IPS-20b (cell line): ENCODE measurements at regions not wholly inside any gene's neighbourhood (a gene's known extent, or its start where the extent isn't known, plus 50 kb on each side); places are given as distances from the start of the nearest gene placed in this dataset.

Experiments used
- H3K27ac ChIP-seq: one replicate; pipeline ENCODE4 v1.5.1; 2013; ENCODE audit warnings: low read length
- H3K27me3 ChIP-seq: 2 replicates; pipeline ENCODE4 v1.6.1; 2013; ENCODE audit warnings: mild to moderate bottlenecking, low read length, inconsistent platforms; ENCODE audit not compliant: insufficient read depth
- H3K36me3 ChIP-seq: 2 replicates; pipeline ENCODE4 v1.6.1; 2013; ENCODE audit warnings: low read depth, mild to moderate bottlenecking, inconsistent platforms, low read length, moderate library complexity; ENCODE audit not compliant: insufficient read depth
- H3K4me1 ChIP-seq: 2 replicates; pipeline ENCODE4 v1.6.1; 2013; ENCODE audit warnings: mild to moderate bottlenecking, control low read depth, inconsistent platforms, low read length, moderate library complexity; ENCODE audit not compliant: insufficient read depth
- H3K4me3 ChIP-seq: 2 replicates; pipeline ENCODE4 v1.5.1; 2013; ENCODE audit warnings: mild to moderate bottlenecking, low read length, inconsistent platforms
- H3K9ac ChIP-seq: 2 replicates; pipeline ENCODE4 v1.6.1; 2013; ENCODE audit warnings: low read depth, mild to moderate bottlenecking, inconsistent platforms, low read length, moderate library complexity
- H3K9me3 ChIP-seq: 2 replicates; pipeline ENCODE4 v1.6.1; 2013; ENCODE audit warnings: mild to moderate bottlenecking, low read depth, low read length, inconsistent platforms; ENCODE audit not compliant: insufficient read depth

DNA sequence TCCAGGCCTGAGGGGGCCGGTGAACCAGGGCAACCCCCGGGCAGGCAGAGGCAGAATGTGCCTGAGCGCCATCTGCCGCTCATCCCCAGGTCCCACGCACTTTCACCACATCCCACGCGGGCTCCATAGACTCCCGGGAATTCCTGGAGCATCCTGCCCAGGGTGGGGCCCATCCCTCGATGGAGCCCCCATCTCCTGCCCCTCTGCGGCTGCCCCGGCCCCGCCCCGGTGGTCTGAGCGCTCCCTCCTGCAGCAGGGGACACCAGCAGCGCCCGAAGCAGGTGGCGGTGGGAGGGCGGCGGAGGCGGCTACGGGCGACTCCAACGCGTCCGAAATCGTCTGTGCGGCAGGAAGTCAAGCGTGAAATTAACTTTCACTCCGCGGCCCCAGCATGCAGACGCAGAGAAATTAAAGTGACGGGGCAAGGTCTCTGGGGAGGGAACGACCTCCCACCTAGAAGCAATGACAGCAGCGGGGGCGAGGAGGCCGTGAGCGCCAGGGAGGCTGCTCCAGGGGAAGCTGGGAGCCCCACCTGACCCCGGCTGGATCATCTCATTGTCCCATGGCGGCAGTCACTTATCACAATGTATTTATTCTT lies 122.2 kb downstream of the NCOR2 start:
- Histone ChIP-seq H3K27ac (no peak overlapping the region), H3K36me3 (peaks cover 38% of the 10 kb centered on the region)

GRCh38 chr12:124443931-124444712 lies 123.3 kb downstream of the NCOR2 start:
- H3K27me3 ChIP-seq, result peaks cover 2% of the 10 kb centered on the region
- no peaks in the 10 kb centered on the region for H3K9me3 ChIP-seq
- peaks cover 7% of the 10 kb centered on the region for H3K4me1 ChIP-seq
- H3K27ac ChIP-seq, result no peak overlapping the region
- peaks cover 35% of the 10 kb centered on the region for H3K36me3 ChIP-seq
- H3K4me3 ChIP-seq, result no peak overlapping the region
- H3K9ac ChIP-seq, result no peak overlapping the region

More for the DNA sequence above, 122.2 kb downstream of the NCOR2 start:
- Histone ChIP-seq H3K4me1 (peaks cover 7% of the 10 kb centered on the region), H3K9me3 (no peaks in the 10 kb centered on the region), H3K27me3 (no peaks in the 10 kb centered on the region), H3K9ac (no peak overlapping the region), H3K4me3 (no peak overlapping the region)

DNA sequence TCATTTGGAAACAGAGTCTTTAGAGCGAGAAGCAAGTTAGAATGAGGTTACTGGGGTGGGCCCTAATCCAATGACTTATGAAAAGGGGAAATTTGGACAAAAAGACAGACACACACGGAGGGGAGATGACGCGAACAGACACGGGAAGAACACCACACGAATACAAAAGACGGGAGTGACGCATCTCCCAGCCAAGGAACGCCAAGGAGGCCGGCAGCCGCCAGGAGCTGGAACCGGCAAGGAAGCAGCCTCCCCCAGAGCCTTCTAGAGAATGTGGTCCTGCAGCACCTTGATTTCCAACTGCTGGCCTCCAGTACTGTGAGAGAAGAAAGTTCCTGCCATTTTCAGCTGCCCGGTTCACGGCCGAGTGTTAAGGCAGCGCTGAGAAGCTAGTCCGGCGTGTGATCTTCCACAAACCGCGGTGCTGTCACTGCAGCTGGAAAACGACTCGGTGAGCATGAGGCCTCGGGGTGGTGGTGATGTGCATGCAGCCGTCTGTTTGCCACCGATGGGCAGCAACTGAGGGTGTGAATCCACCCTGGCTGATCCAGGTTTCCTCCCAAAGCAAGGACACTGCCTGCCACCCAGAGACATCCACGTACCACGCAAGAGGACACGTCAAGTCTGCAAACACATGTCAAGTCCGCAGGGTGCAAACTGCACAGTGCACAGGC lies 124.5 kb downstream of the NCOR2 start:
- H3K27ac ChIP-seq, result no peak overlapping the region
- H3K9me3 ChIP-seq, result no peaks in the 10 kb centered on the region
- peaks cover 28% of the 10 kb centered on the region for H3K36me3 ChIP-seq
- peaks cover 8% of the 10 kb centered on the region for H3K27me3 ChIP-seq
- no peak overlapping the region for H3K9ac ChIP-seq
- no peak overlapping the region for H3K4me3 ChIP-seq
- peaks cover 7% of the 10 kb centered on the region for H3K4me1 ChIP-seq

DNA sequence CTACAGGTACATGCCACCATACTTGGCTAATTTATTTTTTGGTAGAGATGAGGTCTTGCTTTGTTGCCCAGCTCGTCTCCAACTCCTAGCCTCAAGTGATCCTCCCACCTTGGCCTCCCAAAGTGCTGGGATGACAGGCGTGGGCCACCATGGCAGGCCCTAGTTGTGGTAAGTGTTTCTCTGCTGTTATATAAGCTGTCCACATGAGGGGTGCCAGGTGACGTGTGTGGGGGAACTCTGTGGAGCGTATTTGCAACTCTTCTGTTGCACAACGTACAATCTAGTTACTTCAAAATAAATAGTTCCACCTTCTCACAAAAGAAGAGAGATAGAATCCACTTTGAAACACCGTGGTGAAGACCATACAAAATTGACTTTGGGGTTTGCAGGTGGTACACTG lies 125.1 kb downstream of the NCOR2 start:
- Histone ChIP-seq H3K4me1 (peaks cover 7% of the 10 kb centered on the region), H3K27me3 (peaks cover 8% of the 10 kb centered on the region), H3K27ac (no peak overlapping the region)

GRCh38 chr12:124441443-124442194 lies 125.8 kb downstream of the NCOR2 start:
- H3K27me3 ChIP-seq, result peaks cover 8% of the 10 kb centered on the region
- H3K36me3 ChIP-seq, result peaks cover 28% of the 10 kb centered on the region
- no peaks in the 10 kb centered on the region for H3K9me3 ChIP-seq
- peaks cover 7% of the 10 kb centered on the region for H3K4me1 ChIP-seq
- H3K27ac ChIP-seq, result no peak overlapping the region
- no peak overlapping the region for H3K4me3 ChIP-seq
- H3K9ac ChIP-seq, result no peak overlapping the region

More for the DNA sequence above, 125.1 kb downstream of the NCOR2 start:
- Histone ChIP-seq H3K9me3 (no peaks in the 10 kb centered on the region), H3K4me3 (no peak overlapping the region), H3K36me3 (peaks cover 28% of the 10 kb centered on the region), H3K9ac (no peak overlapping the region)

DNA sequence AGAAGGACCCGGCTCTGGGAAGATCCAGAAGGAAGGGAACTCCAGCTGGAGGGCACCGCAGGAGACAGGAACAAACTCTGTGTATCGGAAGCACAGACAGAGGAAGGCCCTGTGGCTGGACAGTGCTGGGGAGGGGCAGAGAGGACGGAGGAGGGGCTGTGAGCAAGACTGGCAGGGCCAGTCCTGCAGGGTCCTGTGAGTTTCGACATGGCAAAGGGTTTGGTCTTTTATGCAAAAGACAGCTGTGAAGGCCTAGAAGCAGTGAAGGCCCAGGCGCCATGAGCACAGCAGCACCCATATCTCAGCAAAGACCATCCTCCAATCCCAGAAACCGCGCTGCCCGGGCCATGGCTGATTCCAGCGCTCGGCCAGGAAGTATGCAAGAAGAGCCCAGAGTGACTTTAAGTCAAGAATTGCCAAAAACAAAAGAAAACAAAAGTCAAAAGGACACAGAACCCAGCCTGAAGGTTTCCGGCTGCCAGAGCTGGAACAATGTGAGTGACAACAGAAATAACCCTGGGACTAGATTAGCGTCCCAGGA lies 126.5 kb downstream of the NCOR2 start:
- Histone ChIP-seq H3K9me3 (no peaks in the 10 kb centered on the region), H3K9ac (no peak overlapping the region), H3K27ac (no peak overlapping the region)

GRCh38 chr12:124440031-124440626 lies 127.3 kb downstream of the NCOR2 start:
- Histone ChIP-seq H3K4me1 (peaks cover 9% of the 10 kb centered on the region), H3K27me3 (peaks cover 8% of the 10 kb centered on the region), H3K9ac (no peak overlapping the region), H3K27ac (no peak overlapping the region), H3K36me3 (peaks cover 20% of the 10 kb centered on the region), H3K4me3 (no peak overlapping the region), H3K9me3 (no peaks in the 10 kb centered on the region)

More for the DNA sequence above, 126.5 kb downstream of the NCOR2 start:
- H3K4me1 ChIP-seq, result peaks cover 7% of the 10 kb centered on the region
- peaks cover 24% of the 10 kb centered on the region for H3K36me3 ChIP-seq
- H3K4me3 ChIP-seq, result no peak overlapping the region
- peaks cover 8% of the 10 kb centered on the region for H3K27me3 ChIP-seq

DNA sequence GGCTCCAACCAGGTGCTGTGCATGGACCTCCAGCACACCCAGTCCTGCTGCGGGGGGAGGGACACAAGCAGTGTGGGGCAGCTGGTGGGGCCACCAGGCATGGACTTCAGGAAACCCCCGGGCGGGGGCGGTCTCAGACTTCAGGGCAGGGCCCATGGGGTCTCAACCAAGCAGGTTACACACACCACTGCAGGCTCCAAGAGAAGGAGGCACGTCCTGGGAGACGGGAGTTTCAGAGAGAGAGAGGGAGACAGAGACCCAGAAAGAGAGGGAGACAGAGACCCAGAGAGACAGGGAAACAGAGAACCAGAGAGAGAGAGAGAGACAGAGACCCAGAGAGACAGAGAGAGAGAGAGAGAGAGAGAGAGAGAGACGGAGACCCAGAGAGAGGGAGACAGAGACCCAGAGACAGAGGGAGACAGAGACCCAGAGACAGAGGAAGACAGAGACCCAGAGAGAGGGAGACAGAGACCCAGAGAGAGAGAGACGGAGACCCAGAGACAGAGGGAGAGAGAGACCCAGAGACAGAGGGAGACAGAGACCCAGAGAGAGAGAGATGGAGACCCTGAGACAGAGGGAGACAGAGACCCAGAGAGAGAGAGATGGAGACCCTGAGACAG lies 128.9 kb downstream of the NCOR2 start:
- Histone ChIP-seq H3K4me3 (no peak overlapping the region), H3K27ac (no peak overlapping the region), H3K9ac (no peak overlapping the region)

DNA sequence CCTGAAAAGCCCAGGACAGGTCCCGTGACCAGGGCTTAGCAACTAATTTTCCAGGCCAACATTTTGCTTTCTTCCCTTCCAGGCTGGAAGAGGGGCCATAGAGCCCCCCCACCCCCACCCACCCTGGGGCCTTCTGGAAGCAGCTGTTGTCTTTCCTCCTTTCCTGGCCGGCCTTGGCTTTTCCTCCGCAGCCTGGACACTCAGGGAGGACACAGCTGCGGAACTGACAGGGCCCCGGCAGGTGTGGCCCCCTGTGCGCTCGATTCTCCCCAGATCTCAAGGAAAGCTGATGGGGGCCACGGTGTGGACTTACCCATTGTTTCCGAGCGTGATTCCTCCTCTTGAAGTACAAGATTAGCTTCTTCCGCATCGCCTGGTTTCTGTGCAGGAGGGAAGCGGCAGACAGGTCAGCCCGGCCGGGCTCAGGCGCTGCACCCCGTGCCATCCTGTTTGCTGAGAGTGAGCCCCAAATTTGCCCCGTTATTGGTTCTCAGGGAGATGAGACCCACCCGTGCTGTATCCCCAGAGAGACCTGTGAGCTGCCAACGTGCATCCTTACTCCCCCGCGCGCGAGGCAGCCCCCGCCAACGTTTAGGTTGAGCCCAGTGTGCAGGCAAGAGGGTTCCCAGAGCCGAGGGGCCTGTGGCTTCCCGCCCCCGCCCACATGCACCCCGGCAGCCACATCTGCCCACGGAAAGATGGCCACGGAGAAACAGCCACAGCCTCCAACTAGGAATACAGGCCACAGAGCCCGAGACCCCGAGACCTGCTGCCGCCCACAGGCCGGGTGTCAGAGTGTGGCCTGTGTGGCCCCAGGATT lies 129.6 kb downstream of the NCOR2 start:
- Histone ChIP-seq H3K4me1 (peaks cover 22% of the 10 kb centered on the region), H3K27ac (no peak overlapping the region), H3K4me3 (no peak overlapping the region), H3K36me3 (peaks cover 14% of the 10 kb centered on the region), H3K9me3 (no peaks in the 10 kb centered on the region), H3K27me3 (peaks cover 8% of the 10 kb centered on the region), H3K9ac (no peak overlapping the region)

More for the DNA sequence above, 128.9 kb downstream of the NCOR2 start:
- no peaks in the 10 kb centered on the region for H3K9me3 ChIP-seq
- H3K4me1 ChIP-seq, result peaks cover 22% of the 10 kb centered on the region
- peaks cover 8% of the 10 kb centered on the region for H3K27me3 ChIP-seq
- H3K36me3 ChIP-seq, result peaks cover 13% of the 10 kb centered on the region

DNA sequence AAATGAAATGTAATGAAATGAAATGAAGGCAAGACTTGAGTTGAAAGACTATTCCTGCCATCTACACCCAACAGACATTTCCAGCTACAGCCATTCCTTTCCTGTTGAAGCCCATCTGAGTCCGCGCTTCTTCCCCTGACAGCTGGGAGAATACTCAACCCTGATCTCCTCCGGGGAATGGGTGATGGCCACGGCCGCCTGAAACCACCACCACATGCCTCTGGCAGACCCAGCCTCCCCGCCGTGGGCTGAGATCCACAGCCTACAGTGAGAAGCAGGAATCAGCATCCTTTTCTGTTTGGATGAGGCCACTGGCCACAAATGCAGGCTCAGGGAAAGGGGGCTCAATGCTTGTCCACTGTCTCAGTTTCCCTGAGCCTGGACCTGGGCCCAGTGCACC lies 130.3 kb downstream of the NCOR2 start:
- no peak overlapping the region for H3K27ac ChIP-seq
- no peak overlapping the region for H3K9ac ChIP-seq
- H3K4me3 ChIP-seq, result no peak overlapping the region
- H3K9me3 ChIP-seq, result no peaks in the 10 kb centered on the region
- H3K27me3 ChIP-seq, result peaks cover 8% of the 10 kb centered on the region
- H3K36me3 ChIP-seq, result peaks cover 8% of the 10 kb centered on the region; the same call in 1 of the 2 replicates
- peaks cover 22% of the 10 kb centered on the region for H3K4me1 ChIP-seq
